Suprapubic skin (tissue), 4 donors: ENCODE measurements at regions not wholly inside any gene's neighbourhood (a gene's known extent, or its start where the extent isn't known, plus 50 kb on each side); places are given as distances from the start of the nearest gene placed in this dataset.

ENCODE experiments used
- DNase-seq, 2 donors: peaks; one replicate each; pipeline ENCODE4 v3.0.0-alpha.2; 2019; ENCODE audit warnings: low spot score in 2 of 2
- H3K27ac ChIP-seq: fragments of 200-600 bp; sonication (generic); one replicate; pipeline ENCODE4 v1.5.1; 2019
- H3K27me3 ChIP-seq: fragments of 200-600 bp; sonication (generic); one replicate; pipeline ENCODE4 v1.5.1; 2019
- H3K36me3 ChIP-seq: fragments of 200-600 bp; sonication (generic); one replicate; pipeline ENCODE4 v1.5.1; 2019
- H3K4me1 ChIP-seq: fragments of 200-600 bp; sonication (generic); one replicate; pipeline ENCODE4 v1.5.1; 2019
- H3K4me3 ChIP-seq: fragments of 200-600 bp; sonication (generic); one replicate; pipeline ENCODE4 v1.5.1; 2019; ENCODE audit warnings: mild to moderate bottlenecking
- H3K9me3 ChIP-seq: fragments of 200-600 bp; sonication (generic); one replicate; pipeline ENCODE4 v1.5.1; 2019
- EP300 ChIP-seq: sonication (generic); formaldehyde crosslinking; IDR thresholded peaks from one replicate; pipeline ENCODE4 v1.6.1; 2017; ENCODE audit warnings: antibody characterized with exemption
- POLR2A ChIP-seq, 2 donors: fragments of 450-650 bp; IDR thresholded peaks; one replicate each; pipeline ENCODE4 v1.6.1; 2017; ENCODE audit warnings: antibody characterized with exemption in 2 of 2, mild to moderate bottlenecking in 2 of 2, moderate library complexity in 2 of 2
- POLR2AphosphoS5 ChIP-seq, 3 donors: sonication (generic); formaldehyde crosslinking; IDR thresholded peaks; one replicate each; pipeline ENCODE4 v1.6.1; 2017; ENCODE audit warnings: antibody characterized with exemption in 3 of 3
- WGBS: methylation state at CpG from one replicate; pipeline ENCODE4 v1.1.5; 2018; 5-methylcytosine and 5-hydroxymethylcytosine counted together
- TF ChIP-seq, protein P1 (sequence below), 2 donors: fragments of 200-600 bp in 1 of 2; fragments of 450-650 bp in 1 of 2; sonication (generic) in 1 of 2; IDR thresholded peaks; one replicate each; pipeline ENCODE4 v1.5.1; 2016 to 2019; ENCODE audit warnings: antibody characterized with exemption in 2 of 2, mild to moderate bottlenecking in 1 of 2, moderate library complexity in 1 of 2

DNA sequence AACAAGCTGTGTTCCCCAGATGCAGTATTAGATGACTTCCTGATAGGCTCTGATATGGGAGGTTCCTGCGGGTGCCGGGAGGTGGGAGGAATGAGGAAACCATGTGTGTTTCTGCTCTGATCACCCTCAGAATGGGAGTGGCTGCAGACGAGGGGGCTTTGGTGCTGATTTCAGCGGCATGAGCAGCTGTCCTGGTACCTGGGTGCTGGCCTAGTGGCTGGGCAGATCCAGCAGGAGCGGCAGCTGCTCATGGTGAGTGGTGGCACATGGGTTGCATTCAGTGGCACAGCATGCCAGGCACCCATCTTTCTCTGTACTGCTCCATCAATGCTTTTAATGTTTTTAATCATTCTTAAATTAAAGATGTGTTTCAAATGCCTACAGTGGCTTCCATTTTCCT is 177.2 kb upstream of the NETO1 start:
- Histone ChIP-seq H3K4me3 (no peak overlapping the region), H3K27ac (no peak overlapping the region), H3K36me3 (no peaks in the 10 kb centered on the region), H3K9me3 (no peaks in the 10 kb centered on the region), H3K4me1 (no peaks in the 10 kb centered on the region), H3K27me3 (no peaks in the 10 kb centered on the region)
- DNase-seq, result no peak
- 67% methylated on average over 4 of the region's 5 CpGs for WGBS
- no peak for TF ChIP-seq EP300
- no peak for TF ChIP-seq POLR2A (IDR thresholded peaks at IDR 0.05)
- TF ChIP-seq POLR2AphosphoS5 (IDR thresholded peaks at IDR 0.05), result no peak
- TF ChIP-seq, protein P1, sequence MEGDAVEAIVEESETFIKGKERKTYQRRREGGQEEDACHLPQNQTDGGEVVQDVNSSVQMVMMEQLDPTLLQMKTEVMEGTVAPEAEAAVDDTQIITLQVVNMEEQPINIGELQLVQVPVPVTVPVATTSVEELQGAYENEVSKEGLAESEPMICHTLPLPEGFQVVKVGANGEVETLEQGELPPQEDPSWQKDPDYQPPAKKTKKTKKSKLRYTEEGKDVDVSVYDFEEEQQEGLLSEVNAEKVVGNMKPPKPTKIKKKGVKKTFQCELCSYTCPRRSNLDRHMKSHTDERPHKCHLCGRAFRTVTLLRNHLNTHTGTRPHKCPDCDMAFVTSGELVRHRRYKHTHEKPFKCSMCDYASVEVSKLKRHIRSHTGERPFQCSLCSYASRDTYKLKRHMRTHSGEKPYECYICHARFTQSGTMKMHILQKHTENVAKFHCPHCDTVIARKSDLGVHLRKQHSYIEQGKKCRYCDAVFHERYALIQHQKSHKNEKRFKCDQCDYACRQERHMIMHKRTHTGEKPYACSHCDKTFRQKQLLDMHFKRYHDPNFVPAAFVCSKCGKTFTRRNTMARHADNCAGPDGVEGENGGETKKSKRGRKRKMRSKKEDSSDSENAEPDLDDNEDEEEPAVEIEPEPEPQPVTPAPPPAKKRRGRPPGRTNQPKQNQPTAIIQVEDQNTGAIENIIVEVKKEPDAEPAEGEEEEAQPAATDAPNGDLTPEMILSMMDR (IDR thresholded peaks at IDR 0.05), result no peak

DNA sequence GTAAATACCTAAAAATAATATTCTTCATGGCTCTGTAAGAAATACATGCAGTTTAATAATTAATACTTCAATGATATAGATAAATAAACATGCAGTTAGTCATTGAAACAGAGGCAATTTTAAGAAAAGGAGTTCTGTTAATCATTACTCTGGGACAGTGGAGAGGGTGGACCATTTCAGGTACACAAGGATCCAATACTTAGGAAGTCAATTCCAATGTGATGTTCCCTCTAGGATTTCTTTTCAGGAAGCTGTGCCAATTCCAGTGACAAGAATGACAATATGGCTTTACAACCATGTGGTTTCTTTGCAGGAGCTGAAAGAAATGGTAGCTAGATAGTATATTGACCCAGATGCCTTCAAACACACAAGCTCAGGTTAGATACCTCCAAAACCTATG is 175.8 kb upstream of the NETO1 start:
- H3K4me3 ChIP-seq, result no peak overlapping the region
- DNase-seq, result no peak
- H3K27me3 ChIP-seq, result no peaks in the 10 kb centered on the region
- no peaks in the 10 kb centered on the region for H3K9me3 ChIP-seq
- H3K27ac ChIP-seq, result no peak overlapping the region
- TF ChIP-seq EP300, result no peak
- no peak for TF ChIP-seq POLR2A (IDR thresholded peaks at IDR 0.05)
- TF ChIP-seq, protein P1 (IDR thresholded peaks at IDR 0.05), result no peak
- TF ChIP-seq POLR2AphosphoS5 (IDR thresholded peaks at IDR 0.05), result no peak
- no peaks in the 10 kb centered on the region for H3K36me3 ChIP-seq
- no peaks in the 10 kb centered on the region for H3K4me1 ChIP-seq

DNA sequence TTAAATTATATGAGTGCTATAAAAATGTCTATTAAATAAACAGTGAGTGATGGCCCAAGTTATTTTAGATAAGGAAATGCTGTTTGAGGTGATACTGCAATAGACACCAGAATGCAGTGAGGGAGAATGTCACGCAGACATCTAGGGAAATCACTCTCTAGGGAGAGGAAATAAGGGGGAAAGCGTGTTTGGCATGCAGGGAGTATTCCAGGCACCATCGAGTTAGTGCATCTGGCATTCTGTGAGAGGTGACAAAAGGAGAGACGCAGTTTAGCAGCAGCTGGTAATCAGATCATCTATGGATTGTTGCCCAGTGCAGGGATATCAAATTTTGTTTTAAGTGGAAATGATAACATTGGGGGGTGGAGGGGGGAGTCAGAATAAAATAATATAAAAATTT is 175.4 kb upstream of the NETO1 start:
- WGBS, result 20% methylated on average over 4 of the region's 4 CpGs
- Histone ChIP-seq H3K27me3 (no peaks in the 10 kb centered on the region), H3K27ac (no peak overlapping the region), H3K4me1 (no peaks in the 10 kb centered on the region), H3K9me3 (no peaks in the 10 kb centered on the region), H3K4me3 (no peak overlapping the region), H3K36me3 (no peaks in the 10 kb centered on the region)
- TF ChIP-seq POLR2AphosphoS5 (IDR thresholded peaks at IDR 0.05) (no peak), EP300 (no peak), POLR2A (IDR thresholded peaks at IDR 0.05) (no peak)
- TF ChIP-seq, protein P1 (IDR thresholded peaks at IDR 0.05), result no peak
- DNase-seq, result no peak

DNA sequence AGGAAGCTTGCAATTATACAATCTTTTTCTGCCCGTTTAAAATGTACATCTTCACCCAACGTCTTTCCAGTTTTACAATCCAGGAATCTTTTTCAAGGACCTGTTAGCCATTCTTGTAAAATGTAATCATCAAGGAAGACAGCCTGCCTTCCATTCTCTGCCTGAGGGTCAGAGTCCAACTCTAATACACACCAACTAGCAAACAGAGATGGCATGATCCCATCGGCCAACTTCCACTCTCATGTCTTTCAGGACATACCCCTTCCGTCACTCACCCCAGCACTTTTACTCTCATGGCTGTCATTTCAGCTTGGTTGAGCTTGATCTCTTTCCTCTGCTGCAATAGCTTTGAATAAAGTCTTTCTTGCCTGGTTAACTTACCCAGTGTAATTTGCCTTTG is 172.5 kb upstream of the NETO1 start:
- no peak for TF ChIP-seq EP300
- TF ChIP-seq POLR2A (IDR thresholded peaks at IDR 0.05), result no peak
- TF ChIP-seq, protein P1 (IDR thresholded peaks at IDR 0.05), result no peak
- no peak for TF ChIP-seq POLR2AphosphoS5 (IDR thresholded peaks at IDR 0.05)
- WGBS, result 87% methylated on average over 4 of the region's 4 CpGs
- H3K27ac ChIP-seq, result no peak overlapping the region

DNA sequence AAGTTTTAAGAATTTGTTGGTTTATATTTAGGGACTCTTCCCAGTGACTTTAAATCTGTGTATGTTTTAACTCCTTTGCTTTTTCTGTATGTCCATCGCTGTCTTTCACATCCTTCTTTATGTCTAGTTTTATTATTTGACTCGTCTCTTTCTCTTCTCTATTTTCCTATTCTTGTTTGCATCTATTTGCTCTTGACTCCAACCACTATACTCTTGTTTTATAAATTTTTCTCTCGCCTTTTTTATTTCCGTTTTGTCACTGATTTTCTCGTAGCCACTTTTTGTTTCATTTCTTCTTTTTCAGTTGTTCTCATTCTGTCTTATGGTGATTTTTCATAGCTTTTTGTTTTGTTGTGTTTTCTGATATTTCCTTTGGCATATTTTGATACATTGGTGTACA is 170.5 kb upstream of the NETO1 start:
- Histone ChIP-seq H3K27me3 (no peaks in the 10 kb centered on the region), H3K9me3 (no peaks in the 10 kb centered on the region), H3K36me3 (no peaks in the 10 kb centered on the region), H3K27ac (no peak overlapping the region), H3K4me3 (no peak overlapping the region), H3K4me1 (no peaks in the 10 kb centered on the region)
- no peak for DNase-seq
- TF ChIP-seq EP300, result no peak
- no peak for TF ChIP-seq POLR2AphosphoS5 (IDR thresholded peaks at IDR 0.05)
- TF ChIP-seq, protein P1 (IDR thresholded peaks at IDR 0.05), result no peak
- no peak for TF ChIP-seq POLR2A (IDR thresholded peaks at IDR 0.05)
- WGBS, result 89% methylated on average over 5 of the region's 5 CpGs

More for the DNA sequence above, 172.5 kb upstream of the NETO1 start:
- no peak for DNase-seq
- H3K36me3 ChIP-seq, result no peaks in the 10 kb centered on the region
- H3K27me3 ChIP-seq, result no peaks in the 10 kb centered on the region
- H3K4me3 ChIP-seq, result no peak overlapping the region
- H3K9me3 ChIP-seq, result no peaks in the 10 kb centered on the region
- no peaks in the 10 kb centered on the region for H3K4me1 ChIP-seq
